GM18868 (cell line): ENCODE measurements at regions not wholly inside any gene's neighbourhood (a gene's known extent, or its start where the extent isn't known, plus 50 kb on each side); places are given as distances from the start of the nearest gene placed in this dataset.
"Not testable (repeated sequence)": the region's sequence is repeated elsewhere in the genome, so short reads cannot be mapped to it uniquely, and the experiment has no call there.

Experiments used
- ATAC-seq: cut with Tn5 transposase; IDR thresholded peaks from one replicate; pipeline ENCODE4 v1.9.1; 2021; ENCODE audit warnings: mild to moderate bottlenecking, moderate library complexity; ENCODE audit not compliant: unreplicated experiment

DNA sequence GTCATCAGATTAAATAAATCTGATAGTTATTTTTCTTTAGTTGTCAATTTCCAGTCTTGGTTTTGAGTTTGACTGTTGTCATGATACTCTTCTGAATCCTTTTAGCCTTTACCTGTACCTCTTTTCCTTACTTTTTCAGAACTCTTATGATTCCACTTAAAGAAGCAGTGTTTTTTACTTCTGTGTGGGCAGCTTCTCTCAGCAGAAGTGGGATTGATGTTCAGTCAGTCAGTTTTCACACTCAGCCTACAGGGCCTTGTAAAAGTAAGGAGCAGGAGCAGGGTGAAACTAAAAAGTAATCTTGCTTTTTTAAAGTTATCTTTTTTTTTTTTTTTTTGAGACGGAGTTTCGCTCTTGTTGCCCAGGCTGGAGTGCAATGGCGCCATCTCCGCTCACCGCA, 75.1 kb downstream of the HAUS1 start:
- ATAC-seq = no peak

DNA sequence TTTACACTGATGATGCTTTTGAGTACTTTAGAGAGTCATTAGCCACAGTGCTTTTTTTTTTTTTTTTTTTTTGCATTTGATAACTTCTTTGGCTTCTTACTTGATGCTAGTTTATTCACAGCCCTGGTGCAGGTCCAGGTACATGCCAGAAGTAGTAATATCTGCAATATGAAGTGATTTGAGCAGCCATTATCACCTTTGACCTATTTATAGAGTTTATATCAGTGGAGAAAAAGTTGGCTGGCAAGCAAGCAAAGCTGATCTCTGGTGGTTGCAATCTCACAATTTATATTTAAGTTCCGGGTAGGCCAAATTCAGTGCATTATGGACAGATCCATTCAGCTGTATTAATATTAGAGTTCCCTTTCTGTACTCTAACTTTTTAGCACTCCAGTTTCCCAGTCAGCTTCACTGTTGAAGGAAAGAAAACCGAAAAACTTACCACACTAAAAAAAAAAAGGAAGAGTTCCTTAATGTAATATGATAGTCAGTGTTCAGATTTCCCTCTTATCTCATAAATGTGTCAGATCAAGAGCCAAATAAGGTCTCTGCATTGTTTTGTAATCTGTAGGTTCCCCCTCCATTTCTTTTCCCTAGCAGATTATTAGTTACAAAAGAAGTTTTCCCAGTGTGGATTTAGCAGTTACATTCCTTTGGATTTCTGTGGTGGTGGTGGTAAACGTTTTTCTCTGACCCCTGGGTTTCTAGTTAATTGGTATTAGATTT, 78.6 kb downstream of the HAUS1 start:
- ATAC-seq = no peak

DNA sequence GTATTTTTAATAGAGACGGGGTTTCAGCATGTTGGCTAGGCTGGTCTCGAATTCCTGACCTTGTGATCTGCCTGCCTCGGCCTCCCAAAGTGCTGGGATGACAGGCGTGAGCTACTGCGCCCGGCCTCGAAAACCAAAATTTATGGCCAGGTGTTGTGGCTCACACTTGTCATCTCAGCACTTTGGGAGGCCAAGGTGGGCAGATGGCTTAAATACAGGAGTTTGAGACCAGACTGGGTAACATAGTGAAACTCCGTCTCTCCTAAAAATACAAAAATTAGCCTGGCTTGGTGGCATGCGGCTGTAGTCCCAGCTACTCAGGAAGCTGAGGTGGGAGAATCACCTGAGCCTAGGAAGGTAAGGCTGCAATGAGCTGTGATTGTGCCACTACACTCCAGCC, 80.1 kb downstream of the HAUS1 start:
- not testable (repeated sequence) for ATAC-seq

DNA sequence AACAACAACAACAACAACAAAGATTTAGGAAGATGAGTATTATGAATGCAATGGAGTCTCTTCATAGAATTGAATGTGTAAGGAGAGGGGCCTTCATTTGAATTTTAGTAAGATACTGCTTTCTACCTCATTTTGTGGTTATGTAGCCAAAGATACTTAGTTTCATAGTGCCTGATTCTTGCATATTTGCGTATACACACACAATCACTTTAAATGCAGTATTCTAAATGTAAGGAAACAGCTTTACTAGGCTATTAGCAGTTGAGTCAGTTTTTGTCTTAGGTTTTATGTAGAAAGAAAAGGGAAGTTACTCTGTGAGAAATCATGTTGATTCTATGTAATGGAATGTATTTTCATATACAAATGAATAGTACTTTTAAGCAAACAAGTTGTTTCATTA, 80.5 kb downstream of the HAUS1 start:
- no peak for ATAC-seq

DNA sequence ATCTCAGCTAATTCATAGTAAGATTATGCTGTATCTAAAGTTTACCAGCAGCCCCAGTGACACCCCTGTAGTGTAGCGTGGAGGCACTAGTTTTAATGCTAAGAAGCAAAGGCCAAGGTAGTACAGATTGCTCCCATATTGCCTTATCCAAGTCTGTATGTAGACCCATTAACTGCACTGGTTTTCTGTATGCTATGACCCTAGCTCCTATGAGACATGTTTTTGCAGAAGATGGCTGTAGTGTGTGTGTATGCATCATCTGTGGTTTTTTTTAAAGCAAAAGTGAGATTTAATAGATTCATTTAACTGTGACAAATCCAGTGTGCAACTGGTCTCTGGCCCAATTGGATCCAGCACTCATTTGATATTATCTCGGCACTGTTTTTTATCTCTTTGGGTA, 86.5 kb downstream of the HAUS1 start:
- no peak for ATAC-seq

DNA sequence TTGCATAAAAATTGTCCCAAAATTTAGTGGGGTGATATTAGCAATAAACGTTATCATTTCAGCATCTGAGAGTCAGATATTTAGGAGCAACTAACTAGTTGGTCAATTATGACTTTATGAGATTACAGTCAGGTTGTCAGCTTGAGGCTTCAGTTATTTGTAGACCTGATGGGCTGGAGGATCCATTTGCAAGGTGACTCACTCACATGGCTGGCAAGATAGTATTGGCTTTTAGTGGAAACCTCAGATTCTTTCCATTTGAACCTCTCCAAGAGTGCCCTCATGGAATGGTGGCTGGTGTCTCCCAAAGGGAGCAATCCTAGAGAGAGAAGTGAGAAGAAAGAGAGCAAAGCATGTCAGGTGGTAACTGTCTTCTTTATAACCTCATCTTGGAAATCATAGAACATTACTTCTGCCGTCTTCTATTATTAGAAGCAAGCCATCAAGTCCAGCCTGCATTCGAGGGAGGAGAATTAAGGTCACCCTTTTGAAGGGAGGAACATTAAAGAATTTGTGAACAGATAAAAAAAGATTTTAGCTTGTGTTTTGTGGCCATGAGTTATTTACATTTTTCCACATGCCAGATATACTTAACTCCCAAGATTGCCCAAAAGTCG, 92.5 kb downstream of the HAUS1 start:
- ATAC-seq = no peak

DNA sequence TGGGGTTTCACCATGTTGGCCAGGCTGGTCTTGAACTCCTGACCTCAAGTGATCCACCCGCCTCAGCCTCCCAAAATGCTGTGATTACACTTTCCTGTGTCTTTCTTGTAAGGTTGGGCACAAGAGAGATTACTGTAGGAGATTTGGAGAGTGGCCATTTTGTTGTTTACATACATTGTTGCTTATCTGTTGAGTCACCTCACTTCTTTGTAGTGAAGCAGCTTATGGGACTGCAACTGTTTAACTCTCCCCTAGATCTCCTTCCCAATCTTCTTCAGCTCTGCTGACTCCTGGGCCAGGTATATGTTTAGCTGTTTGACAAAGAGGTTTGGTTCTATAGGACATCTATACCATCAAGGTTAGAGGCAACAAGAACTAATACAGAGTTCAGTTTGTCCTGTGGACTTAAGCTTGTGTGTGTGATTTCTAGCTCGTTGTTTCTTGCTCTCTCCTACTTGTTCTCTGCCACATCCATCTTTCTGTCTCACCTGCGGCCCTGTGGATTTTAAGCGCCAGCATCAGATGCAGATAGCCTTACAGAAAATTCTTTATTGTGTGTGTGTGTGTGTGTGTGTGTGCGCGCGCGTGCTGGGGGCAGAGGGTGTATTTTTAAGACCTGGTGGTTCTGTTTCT, 95.4 kb downstream of the HAUS1 start:
- no peak for ATAC-seq

DNA sequence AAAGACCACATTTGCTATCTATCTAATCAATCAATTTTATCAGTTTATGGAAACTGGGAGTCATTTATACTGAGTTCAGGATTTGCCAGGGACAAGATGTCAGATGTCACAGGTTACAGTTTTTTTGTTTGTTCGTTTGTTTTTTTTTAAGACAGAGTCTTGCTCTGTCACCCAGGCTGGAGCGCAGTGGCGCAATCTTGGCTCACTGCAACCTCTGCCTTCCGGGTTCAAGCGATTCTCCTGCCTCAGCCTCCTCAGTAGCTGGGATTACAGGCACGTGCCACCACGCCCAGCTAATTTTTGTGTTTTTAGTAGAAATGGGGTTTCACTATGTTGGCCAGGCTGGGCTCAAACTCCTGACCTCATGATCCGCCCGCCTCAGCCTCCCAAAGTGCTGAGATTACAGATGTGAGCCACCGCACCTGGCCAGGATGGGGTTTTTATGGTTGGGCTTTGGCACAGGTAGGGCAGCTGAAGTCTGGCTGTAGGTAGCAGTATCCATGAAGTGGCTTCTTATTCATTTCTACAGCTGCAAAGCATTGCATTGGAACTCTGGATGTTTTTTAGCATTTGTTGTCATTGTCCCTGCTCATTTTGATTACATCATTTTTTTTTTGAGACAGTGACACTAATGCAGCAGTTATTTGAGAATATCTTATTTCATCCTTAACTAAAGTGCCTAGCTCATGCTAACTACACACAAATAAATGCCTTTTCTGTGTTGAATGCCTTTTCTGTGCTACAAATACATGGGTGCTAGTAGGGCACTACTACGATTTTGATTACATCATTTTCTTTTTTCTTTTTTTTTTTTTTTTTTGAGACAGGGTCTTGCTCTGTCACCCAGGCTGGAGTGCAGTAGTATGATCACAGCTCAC, 96.2 kb downstream of the HAUS1 start:
- ATAC-seq = not testable (repeated sequence)

DNA sequence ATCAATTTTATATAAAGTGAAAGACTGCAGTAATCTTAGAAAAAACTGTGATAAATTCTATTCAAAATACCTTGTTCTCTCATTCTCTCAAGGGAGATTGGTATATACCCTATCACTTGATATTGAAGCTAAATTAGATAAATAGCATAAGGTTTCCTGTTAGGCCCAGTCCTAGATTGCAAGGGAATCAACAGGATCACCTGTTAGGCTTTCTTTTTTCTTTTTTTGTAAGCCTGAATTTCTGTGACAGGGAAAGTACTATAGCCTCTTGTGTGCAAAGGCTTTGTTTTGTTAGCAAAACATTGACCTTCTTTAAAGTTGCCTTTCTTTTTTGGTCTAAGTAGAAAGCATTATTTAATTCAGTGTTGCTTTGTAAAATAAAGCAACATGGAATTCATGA, 100.0 kb downstream of the HAUS1 start:
- no peak for ATAC-seq

DNA sequence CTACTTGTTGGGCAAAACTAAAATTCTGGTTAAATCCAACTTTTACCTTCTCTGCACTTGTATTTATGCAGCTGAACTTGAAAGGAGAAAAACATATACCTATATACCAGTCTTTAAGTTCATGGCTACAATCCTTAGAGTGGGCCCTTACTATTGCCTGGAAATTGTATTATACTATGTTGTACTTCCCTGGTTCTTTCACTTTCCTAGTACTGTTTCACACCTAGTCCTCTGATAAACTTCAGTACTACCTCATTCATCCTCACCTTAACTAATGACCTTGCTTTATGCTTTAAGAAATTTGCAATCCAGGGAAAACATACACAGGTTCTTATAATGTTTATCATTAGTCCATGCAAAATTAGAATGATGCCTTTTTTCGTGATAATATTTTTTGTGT, 103.8 kb downstream of the HAUS1 start:
- ATAC-seq = no peak

DNA sequence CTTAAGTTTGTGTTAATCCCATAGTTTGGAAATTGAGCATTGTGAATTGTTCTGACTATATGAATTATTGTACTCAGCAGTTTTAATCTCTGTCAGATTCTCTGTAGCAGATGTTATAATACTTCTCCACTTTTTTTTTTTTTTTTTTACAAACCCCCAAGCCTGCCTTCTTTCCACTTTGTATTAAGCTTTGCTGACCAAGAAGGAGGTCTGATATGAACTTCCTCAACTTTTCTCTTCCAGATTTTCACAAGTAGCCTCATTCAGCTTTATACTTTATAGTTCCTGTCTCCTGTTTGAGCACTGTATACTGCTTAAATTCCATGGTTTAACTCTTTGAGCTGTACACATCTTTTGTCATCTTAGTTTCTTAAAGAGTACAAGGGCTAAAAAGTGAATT, 105.0 kb downstream of the HAUS1 start:
- ATAC-seq = no peak

DNA sequence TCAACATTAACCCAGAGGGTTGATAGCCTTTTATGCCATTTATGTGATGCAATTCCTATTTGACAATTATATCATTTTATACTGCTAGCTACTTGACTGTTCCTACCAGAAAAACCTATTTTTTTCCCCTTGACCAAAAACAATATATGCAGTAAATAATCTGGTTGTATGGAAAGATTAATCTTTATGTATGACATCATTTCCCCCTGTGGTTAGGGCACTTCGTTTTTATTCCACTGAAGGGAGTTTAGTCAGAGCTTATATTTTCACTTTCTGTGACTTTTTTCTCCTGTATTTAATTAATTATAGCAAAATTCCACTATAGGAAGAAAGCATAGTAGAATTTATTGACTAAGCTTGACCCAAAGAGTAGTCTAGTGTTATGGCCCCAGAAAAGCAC, 107.6 kb downstream of the HAUS1 start:
- ATAC-seq = no peak

DNA sequence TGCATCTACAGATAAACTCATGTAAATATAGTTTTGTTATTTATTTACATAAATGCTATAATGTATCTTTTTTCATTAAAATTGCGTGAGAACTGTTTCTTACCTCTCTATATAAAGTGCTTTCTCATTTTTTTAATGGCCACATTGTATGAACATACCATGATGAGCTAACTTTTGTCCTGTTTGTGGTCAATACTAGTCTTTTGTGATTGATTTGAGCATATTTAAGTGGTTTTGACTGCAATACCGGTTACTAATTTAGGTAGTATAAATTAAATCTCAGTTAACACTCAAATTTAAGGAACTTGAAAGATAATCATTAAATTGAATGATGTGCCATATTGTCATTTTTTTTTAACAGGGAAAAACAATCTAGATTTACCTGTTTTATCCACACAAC, 108.2 kb downstream of the HAUS1 start:
- ATAC-seq = no peak

DNA sequence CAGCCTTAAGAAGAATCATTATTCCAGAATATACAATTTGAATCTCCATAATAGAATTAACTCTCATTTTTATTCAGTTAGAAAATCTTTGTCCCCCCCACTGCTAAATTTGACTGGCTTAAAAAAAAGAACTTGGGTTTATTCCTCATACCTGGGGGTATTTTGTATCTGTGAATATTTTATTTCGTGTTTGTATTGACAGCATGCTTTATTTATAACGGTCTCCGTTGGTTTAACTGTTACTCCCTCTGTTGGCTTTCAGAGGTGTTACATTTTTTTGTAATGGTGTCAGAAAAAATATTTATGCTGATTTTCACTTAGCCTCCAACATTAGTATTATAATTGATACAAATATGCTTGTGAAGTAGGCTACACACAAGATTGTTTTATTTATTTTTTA, 109.1 kb downstream of the HAUS1 start:
- ATAC-seq = no peak

DNA sequence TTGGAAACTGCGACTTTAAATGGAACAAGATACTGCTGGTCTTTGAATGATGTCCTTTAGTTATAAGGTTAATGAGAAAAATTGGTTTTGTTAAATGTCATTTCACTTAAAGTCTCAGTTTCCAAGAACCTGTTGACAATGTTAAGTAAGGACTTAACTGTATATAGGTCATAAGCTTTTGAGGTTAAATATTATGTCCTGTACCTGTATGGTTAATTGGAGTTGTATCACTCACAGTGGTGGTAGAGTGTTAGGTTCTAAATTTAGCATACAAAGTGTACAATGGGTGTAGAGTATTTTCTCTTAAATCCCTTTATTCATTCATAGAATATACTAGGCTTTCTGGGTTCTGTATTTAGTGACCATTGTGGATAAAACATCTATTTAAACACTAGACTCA, 110.2 kb downstream of the HAUS1 start:
- ATAC-seq = no peak

DNA sequence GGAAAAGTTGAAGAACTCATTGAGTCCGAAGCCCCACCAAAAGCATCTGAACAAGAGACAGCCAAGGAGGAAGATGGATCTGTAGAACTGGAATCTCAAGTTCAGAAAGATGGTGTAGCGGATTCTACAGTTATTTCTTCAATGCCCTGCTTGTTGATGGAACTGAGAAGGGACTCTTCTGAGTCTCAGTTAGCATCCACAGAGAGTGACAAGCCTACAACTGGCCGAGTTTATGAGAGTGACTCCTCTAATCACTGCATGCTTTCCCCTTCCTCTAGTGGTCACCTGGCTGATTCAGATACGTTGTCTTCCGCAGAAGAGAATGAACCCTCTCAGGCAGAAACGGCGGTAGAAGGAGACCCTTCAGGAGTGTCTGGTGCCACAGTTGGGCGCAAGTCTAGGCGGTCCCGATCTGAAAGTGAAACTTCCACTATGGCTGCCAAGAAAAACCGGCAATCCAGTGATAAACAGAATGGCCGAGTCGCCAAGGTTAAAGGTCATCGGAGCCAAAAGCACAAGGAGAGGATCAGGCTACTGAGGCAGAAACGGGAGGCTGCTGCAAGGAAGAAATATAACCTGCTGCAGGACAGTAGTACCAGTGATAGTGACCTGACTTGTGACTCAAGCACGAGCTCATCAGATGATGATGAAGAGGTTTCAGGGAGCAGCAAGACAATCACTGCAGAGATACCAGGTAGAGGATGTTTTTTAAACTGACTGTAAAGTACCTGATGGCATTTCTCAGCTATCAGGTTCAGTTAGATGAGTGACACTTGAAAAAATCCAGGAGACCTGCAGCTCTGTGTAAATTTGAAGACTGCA, 111.9 kb downstream of the HAUS1 start:
- no peak for ATAC-seq

DNA sequence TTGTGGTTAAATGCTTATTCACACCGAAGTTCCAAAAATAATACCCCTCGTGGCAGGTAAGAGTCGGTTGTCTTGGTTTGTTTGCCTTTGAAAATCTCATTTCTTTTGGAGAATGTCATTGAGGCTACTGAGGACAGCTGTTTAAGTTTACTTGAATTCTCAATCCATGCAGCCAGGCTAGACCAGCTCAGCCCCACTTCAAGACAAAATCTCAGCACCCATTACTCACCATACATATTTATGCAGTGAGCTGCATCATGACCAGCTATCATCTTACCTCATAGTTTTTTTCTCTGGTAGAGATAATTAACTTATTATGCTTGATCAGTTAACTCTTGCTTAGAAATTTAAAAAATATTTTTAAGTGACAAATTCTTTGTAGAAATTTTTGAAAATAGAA, 115.9 kb downstream of the HAUS1 start:
- ATAC-seq = no peak

DNA sequence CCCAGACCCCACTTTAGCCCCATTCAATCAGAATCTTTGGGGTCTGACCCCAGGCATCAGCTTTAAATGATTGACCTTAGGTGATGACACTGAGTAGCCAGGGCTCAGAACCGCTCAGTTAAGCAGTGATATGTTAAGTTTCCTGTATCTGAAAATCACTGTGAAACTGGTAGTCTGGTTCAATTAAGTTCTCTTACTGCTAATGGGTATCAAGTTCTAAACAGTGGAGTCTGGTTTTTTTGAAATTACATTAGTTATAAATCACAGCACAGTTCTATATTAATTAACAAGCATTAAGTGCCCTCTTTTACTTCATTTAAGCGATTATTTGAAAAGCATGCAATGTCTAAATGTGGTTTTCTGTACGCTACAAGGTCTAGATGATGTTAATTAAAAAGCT, 117.9 kb downstream of the HAUS1 start:
- no peak for ATAC-seq

DNA sequence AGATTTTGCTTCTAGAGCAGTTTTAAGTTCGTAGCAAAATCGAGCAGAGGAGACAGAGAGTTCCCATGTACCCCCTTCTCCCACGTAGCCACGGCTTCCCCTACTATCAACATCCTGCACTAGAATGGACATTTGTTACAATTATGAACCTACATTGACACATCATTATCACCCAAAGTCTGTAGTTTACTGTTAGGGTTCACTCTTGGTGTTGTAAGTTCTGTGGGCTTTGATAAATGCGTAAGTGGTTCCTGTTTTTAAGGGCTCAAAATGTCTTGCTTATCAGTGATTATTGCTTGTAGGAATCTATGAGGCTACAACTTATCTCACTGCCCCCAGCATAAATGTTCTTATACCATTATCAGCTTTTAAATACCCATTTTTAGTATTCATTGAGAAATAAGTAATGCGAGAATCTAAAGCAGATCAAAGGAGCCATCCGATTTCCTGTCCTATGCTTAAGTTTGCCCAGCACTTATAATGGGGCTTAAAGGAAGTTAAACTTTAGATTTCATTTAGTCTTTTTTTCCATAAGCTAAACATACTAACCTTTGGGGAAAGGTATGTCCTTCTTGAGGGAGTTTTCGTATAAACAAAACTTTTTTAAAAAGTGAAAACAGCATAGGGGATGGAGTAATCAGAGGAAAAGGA, 118.7 kb downstream of the HAUS1 start:
- ATAC-seq = no peak

DNA sequence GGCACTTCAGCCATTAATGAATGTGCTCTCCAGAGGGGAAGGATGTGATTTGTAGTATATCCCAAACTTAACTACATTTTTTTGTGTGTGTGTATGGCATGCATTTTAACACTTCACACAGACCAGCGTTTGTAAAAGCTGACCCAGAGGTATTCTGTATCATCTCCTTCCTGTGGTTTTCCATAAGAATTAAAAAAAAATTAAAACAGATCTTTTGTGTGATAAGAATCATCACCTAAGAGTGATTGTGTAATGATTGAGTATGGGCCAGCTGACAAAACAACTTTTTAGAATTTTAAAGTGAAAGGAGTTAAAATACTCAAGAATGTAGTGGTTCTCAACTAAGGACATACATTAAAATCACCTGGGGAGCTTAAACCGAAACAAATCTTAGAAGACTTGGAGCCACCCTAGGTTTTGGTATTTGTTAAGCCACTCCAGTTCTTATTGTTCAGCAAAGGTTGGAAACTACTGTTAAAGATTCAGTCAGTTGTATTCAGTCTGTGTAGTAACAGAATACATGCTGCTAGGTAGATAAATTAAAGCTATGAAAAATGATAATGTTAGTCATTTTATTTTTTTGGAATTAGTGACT, 120.1 kb downstream of the HAUS1 start:
- no peak for ATAC-seq
